ENCODE measurements at regions not wholly inside any gene's neighbourhood (a gene's known extent, or its start where the extent isn't known, plus 50 kb on each side); places are given as distances from the start of the nearest gene placed in this dataset.

- no peaks in the 10 kb centered on the region for H3K27me3 ChIP-seq (ENCODE audit: insufficient read depth, low read length, poor library complexity, severe bottlenecking)
- no peak overlapping the region for H3K4me2 ChIP-seq (ENCODE audit: low read depth, low read length, poor library complexity, severe bottlenecking)
- TF ChIP-seq EZH2phosphoT487 (IDR thresholded peaks at IDR 0.05; ENCODE audit: borderline replicate concordance) (no peak), CTCF (conservative IDR thresholded peaks at IDR 0.05; ENCODE audit: low read length) (no peak)
- H3F3A ChIP-seq (ENCODE audit: low read depth), result no peaks in the 10 kb centered on the region
- no peaks in the 10 kb centered on the region for H3K9me2 ChIP-seq (replicated peaks; ENCODE audit: low read depth, low read length)
- no peaks in the 10 kb centered on the region for H3K36me3 ChIP-seq (ENCODE audit: insufficient read depth, low read length)
- no peak overlapping the region for H2AFZ ChIP-seq (ENCODE audit: low read length)
- H3K4me3 ChIP-seq (ENCODE audit: low read length, poor library complexity, severe bottlenecking), result no peak overlapping the region
- peaks cover 5% of the 10 kb centered on the region; the same call in 1 of the 2 replicates for H3K9me3 ChIP-seq (ENCODE audit: insufficient read depth, low read depth, low read length)
- no peak overlapping the region for H3K9ac ChIP-seq (ENCODE audit: low read depth, low read length, poor library complexity, severe bottlenecking)
- H3K79me2 ChIP-seq (ENCODE audit: insufficient read depth, low read length), result no peaks in the 10 kb centered on the region
- H4K20me1 ChIP-seq (ENCODE audit: insufficient read depth, low read length, poor library complexity, severe bottlenecking), result no peaks in the 10 kb centered on the region
- no peaks in the 10 kb centered on the region for H3K4me1 ChIP-seq (ENCODE audit: insufficient read depth, low read length, poor library complexity, severe bottlenecking)
Observed at GRCh38 chr6:163668061-163668426, 253.5 kb downstream of the QKI start.

DNA sequence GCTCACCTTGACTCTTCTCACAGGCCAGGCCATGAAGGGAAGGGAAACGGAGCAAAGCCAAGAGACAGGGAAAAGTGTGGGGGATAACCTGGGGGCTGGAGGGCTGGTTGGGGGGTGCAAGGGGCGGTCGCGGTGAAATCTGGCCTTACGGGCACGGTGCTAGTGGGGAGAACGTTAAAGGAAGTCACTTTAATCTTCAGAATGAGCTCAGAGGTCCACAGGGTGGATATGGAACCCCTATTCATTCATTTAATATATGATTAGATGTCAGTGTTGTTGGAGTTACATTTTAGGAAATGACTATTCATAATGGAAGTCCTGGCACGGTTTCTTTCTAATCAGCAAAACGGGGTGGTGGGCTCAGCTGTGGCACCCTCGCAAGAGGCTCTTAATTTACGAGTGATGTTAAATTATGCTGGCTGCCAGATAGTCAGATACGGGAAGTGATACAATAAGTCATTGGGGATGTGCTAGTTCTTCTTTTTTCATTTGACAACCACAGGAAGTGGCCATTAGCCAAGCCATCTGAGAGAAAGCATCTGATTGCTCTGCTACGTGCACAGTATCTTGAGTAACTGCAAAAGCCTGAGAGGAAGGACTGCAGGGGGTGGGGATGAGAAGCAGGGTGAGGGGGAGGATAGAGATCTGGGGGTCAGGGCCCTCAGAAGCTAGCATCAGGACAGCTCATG is 253.0 kb downstream of the QKI start:
- no peak overlapping the region for H3K4me2 ChIP-seq (ENCODE audit: low read depth, low read length, poor library complexity, severe bottlenecking)
- no peaks in the 10 kb centered on the region for H3K27me3 ChIP-seq (ENCODE audit: insufficient read depth, low read length, poor library complexity, severe bottlenecking)
- H3K4me3 ChIP-seq (ENCODE audit: low read length, poor library complexity, severe bottlenecking), result no peak overlapping the region
- H3K9me3 ChIP-seq (ENCODE audit: insufficient read depth, low read depth, low read length), result peaks cover 5% of the 10 kb centered on the region; the same call in 1 of the 2 replicates
- no peaks in the 10 kb centered on the region for H3F3A ChIP-seq (ENCODE audit: low read depth)
- H3K79me2 ChIP-seq (ENCODE audit: insufficient read depth, low read length), result no peaks in the 10 kb centered on the region
- H4K20me1 ChIP-seq (ENCODE audit: insufficient read depth, low read length, poor library complexity, severe bottlenecking), result no peaks in the 10 kb centered on the region
- no peak overlapping the region for H3K9ac ChIP-seq (ENCODE audit: low read depth, low read length, poor library complexity, severe bottlenecking)
- TF ChIP-seq CTCF (conservative IDR thresholded peaks at IDR 0.05; ENCODE audit: low read length) (no peak), EZH2phosphoT487 (IDR thresholded peaks at IDR 0.05; ENCODE audit: borderline replicate concordance) (no peak)
- H3K36me3 ChIP-seq (ENCODE audit: insufficient read depth, low read length), result no peaks in the 10 kb centered on the region
- H2AFZ ChIP-seq (ENCODE audit: low read length), result no peak overlapping the region
- no peaks in the 10 kb centered on the region for H3K4me1 ChIP-seq (ENCODE audit: insufficient read depth, low read length, poor library complexity, severe bottlenecking)
- H3K9me2 ChIP-seq (replicated peaks; ENCODE audit: low read depth, low read length), result no peaks in the 10 kb centered on the region

GRCh38 chr6:163665464-163665863 is 250.9 kb downstream of the QKI start:
- no peaks in the 10 kb centered on the region for H3K36me3 ChIP-seq (ENCODE audit: insufficient read depth, low read length)
- no peak overlapping the region for H3K4me3 ChIP-seq (ENCODE audit: low read length, poor library complexity, severe bottlenecking)
- H3F3A ChIP-seq (ENCODE audit: low read depth), result no peaks in the 10 kb centered on the region
- H2AFZ ChIP-seq (ENCODE audit: low read length), result no peak overlapping the region
- H3K79me2 ChIP-seq (ENCODE audit: insufficient read depth, low read length), result no peaks in the 10 kb centered on the region
- H3K9me2 ChIP-seq (replicated peaks; ENCODE audit: low read depth, low read length), result no peaks in the 10 kb centered on the region
- H4K20me1 ChIP-seq (ENCODE audit: insufficient read depth, low read length, poor library complexity, severe bottlenecking), result no peaks in the 10 kb centered on the region
- H3K9me3 ChIP-seq (ENCODE audit: insufficient read depth, low read depth, low read length), result peaks cover 5% of the 10 kb centered on the region; the same call in 1 of the 2 replicates
- no peaks in the 10 kb centered on the region for H3K4me1 ChIP-seq (ENCODE audit: insufficient read depth, low read length, poor library complexity, severe bottlenecking)
- TF ChIP-seq CTCF (conservative IDR thresholded peaks at IDR 0.05; ENCODE audit: low read length), result no peak
- TF ChIP-seq EZH2phosphoT487 (IDR thresholded peaks at IDR 0.05; ENCODE audit: borderline replicate concordance), result no peak
- H3K27me3 ChIP-seq (ENCODE audit: insufficient read depth, low read length, poor library complexity, severe bottlenecking), result no peaks in the 10 kb centered on the region
- H3K4me2 ChIP-seq (ENCODE audit: low read depth, low read length, poor library complexity, severe bottlenecking), result no peak overlapping the region
- H3K9ac ChIP-seq (ENCODE audit: low read depth, low read length, poor library complexity, severe bottlenecking), result no peak overlapping the region
